KOPT-K1 (cell line): ENCODE measurements at regions not wholly inside any gene's neighbourhood (a gene's known extent, or its start where the extent isn't known, plus 50 kb on each side); places are given as distances from the start of the nearest gene placed in this dataset.
"Not testable (repeated sequence)": the region's sequence is repeated elsewhere in the genome, so short reads cannot be mapped to it uniquely, and the experiment has no call there.

Experiments used
- H3K27ac ChIP-seq: fragments of 200-600 bp; sonication (generic); 2 replicates; pipeline ENCODE4 v1.5.1; 2016; ENCODE audit warnings: antibody characterized with exemption, mild to moderate bottlenecking, low read depth, low read length; ENCODE audit not compliant: poor library complexity, severe bottlenecking
- H3K36me3 ChIP-seq: fragments of 200-600 bp; sonication (generic); 2 replicates; pipeline ENCODE4 v1.5.1; 2017; ENCODE audit warnings: antibody characterized with exemption, mild to moderate bottlenecking, low read length, moderate library complexity; ENCODE audit not compliant: insufficient read depth
- H3K9me3 ChIP-seq: fragments of 200-600 bp; sonication (generic); 2 replicates; pipeline ENCODE4 v1.5.1; 2017; ENCODE audit warnings: antibody characterized with exemption, low read length, mild to moderate bottlenecking; ENCODE audit not compliant: insufficient read depth, poor library complexity, severe bottlenecking

GRCh38 chr18:8980918-8981317 is 121.6 kb upstream of the NDUFV2 start:
- H3K36me3 ChIP-seq = no peaks in the 10 kb centered on the region
- H3K27ac ChIP-seq = no peak overlapping the region
- no peaks in the 10 kb centered on the region for H3K9me3 ChIP-seq

DNA sequence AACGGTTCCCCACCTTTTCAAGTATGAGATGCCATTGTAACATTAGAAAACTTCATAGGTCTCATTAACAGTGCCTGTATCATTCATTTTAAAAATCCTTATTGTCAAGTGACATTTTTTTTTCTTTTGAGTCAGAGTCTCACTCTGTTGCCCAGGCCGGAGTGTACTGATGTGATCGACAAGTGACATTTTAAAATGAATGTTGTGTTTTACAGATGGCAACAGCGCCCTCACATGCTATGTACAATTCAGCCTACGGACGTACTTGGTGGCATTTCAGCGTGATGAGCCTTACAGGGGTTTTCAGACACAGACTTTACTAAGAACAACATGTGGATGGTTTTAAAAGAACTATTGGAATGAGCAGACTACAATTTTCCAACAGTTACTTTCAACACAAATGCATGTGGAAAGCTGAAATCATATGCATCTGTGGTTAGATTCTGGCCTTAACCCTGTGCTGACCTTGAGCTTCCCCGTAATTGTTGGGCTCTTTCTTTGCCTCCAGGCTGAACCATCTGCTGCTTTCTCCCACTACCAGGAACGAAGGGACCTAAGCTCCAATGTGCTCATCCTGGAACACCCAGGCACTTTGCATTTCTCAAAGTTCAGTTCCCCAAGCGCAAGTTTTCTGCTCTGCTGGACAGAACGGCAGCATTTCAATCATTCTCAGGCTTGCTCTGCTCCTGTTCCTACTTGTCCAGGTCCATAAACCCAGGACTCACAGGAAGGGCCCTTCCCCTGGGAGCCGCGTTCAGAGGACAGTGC is 119.9 kb upstream of the NDUFV2 start:
- H3K27ac ChIP-seq = no peak overlapping the region
- no peaks in the 10 kb centered on the region for H3K9me3 ChIP-seq

GRCh38 chr18:8983195-8983594 is 119.3 kb upstream of the NDUFV2 start:
- no peaks in the 10 kb centered on the region for H3K36me3 ChIP-seq
- H3K9me3 ChIP-seq = no peaks in the 10 kb centered on the region
- H3K27ac ChIP-seq = no peak overlapping the region

More for the DNA sequence above, 119.9 kb upstream of the NDUFV2 start:
- H3K36me3 ChIP-seq = no peaks in the 10 kb centered on the region

GRCh38 chr18:8984131-8984721 is 118.3 kb upstream of the NDUFV2 start:
- H3K36me3 ChIP-seq = no peaks in the 10 kb centered on the region
- no peaks in the 10 kb centered on the region for H3K9me3 ChIP-seq
- H3K27ac ChIP-seq = no peak overlapping the region

- Histone ChIP-seq H3K27ac (no peak overlapping the region), H3K9me3 (no peaks in the 10 kb centered on the region), H3K36me3 (no peaks in the 10 kb centered on the region)
These were observed 115.3 kb upstream of the NDUFV2 start for GRCh38 chr18:8987241-8987640.

- no peaks in the 10 kb centered on the region for H3K9me3 ChIP-seq
- no peaks in the 10 kb centered on the region for H3K36me3 ChIP-seq
- no peak overlapping the region for H3K27ac ChIP-seq
These were observed 114.1 kb upstream of the NDUFV2 start for GRCh38 chr18:8988260-8988871.

- H3K9me3 ChIP-seq = no peaks in the 10 kb centered on the region
These were observed 113.5 kb upstream of the NDUFV2 start for GRCh38 chr18:8989017-8989416.

DNA sequence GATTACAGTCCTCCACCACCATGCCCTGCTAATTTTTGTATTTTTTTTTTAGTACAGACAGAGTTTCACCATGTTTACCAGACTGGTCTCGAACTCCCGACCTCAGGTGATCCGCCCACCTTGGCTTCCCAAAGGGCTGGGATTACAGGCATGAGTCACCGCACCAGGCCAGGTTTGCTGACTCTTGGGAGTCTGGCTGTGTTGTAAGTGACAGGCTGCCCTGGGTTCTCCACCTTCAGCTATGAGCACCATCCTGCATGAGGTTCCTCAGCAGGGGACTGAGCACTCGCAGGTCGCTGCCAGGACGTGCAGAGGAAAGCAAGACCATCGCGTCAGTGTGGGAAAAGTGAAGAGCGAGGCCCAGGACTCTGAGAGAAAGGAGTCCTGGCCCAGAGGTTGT is 112.6 kb upstream of the NDUFV2 start:
- Histone ChIP-seq H3K9me3 (no peaks in the 10 kb centered on the region), H3K27ac (no peak overlapping the region), H3K36me3 (no peaks in the 10 kb centered on the region)

More at GRCh38 chr18:8989017-8989416, 113.5 kb upstream of the NDUFV2 start:
- H3K36me3 ChIP-seq = no peaks in the 10 kb centered on the region
- H3K27ac ChIP-seq = no peak overlapping the region

GRCh38 chr18:8990276-8991031 is 112.0 kb upstream of the NDUFV2 start:
- Histone ChIP-seq H3K36me3 (no peaks in the 10 kb centered on the region), H3K27ac (no peak overlapping the region), H3K9me3 (no peaks in the 10 kb centered on the region)

GRCh38 chr18:8991155-8991554 is 111.3 kb upstream of the NDUFV2 start:
- Histone ChIP-seq H3K27ac (no peak overlapping the region), H3K9me3 (no peaks in the 10 kb centered on the region), H3K36me3 (no peaks in the 10 kb centered on the region)

DNA sequence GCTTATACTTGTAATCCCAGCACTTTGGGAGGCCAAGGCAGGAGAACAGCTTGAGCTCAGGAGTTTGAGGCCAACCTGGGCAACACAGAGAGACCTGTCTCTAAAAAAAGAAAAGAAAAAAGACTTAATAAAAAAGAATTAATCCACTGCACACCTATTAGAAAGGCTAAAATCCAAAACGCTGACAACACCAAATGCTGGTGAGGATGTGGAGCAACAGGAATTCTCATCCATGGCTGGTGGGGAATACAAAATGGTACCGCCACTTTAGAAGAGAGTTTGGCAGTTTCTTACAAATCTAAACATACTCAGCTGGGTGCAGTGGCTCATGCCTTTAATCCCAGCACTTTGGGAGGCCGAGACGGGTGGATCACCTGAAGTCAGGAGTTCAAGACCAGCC is 110.0 kb upstream of the NDUFV2 start:
- not testable (repeated sequence) for H3K27ac ChIP-seq, H3K9me3 ChIP-seq, H3K36me3 ChIP-seq

- no peak overlapping the region for H3K27ac ChIP-seq
- H3K36me3 ChIP-seq = no peaks in the 10 kb centered on the region
- no peaks in the 10 kb centered on the region for H3K9me3 ChIP-seq
These were observed 107.9 kb upstream of the NDUFV2 start for GRCh38 chr18:8994603-8995002.

DNA sequence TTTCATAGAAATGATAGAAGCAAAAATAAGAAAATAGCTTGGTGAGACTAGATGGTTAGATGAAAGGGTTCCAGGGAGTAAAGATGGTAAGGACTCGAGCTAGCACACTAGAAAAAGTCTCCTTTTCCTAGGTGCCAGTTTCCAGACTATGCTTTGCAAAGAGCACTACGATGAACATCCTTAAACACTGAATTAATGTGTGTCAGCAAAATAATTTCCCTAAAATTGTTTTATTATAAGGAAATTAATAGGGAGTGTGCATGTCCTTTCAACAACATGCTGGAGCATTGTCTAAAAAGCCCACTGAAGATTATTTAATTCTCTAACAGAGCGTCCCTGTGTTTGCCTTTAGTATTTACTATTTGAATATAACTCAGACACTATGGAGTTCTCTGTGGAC is 107.4 kb upstream of the NDUFV2 start:
- Histone ChIP-seq H3K27ac (no peak overlapping the region), H3K36me3 (no peaks in the 10 kb centered on the region), H3K9me3 (no peaks in the 10 kb centered on the region)

DNA sequence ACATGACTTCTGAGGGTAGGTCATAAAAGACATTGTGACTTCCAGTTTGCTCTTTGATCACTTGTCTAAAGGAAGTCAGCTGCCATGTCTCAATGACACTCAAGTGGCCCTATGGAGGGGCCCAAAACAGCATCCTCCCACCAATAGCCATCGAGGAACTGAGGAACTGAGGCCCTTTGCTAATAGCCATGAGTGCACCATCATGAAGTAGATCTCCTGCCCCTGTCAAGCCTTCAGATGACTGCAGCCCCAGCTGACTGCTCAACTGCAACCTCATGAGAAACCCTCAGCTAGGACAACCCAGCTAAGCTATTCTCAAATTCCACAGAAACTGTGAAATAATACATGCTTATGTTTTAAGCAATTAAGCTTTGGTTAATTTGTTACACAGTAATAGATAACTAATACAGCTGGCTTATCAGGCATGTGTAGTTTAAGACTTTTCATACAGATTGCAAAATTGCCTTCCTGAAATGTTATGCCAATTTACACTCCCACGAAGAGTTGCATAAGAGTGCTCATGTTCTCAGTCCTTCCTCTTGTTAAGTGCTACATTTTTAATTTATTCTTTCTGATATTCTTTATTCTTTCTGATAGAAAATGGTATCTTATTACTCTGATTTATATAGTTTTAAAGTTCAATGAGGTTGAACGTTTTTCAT is 105.6 kb upstream of the NDUFV2 start:
- no peaks in the 10 kb centered on the region for H3K36me3 ChIP-seq
- H3K9me3 ChIP-seq = no peaks in the 10 kb centered on the region
- no peak overlapping the region for H3K27ac ChIP-seq

GRCh38 chr18:8997634-8998033 is 104.9 kb upstream of the NDUFV2 start:
- Histone ChIP-seq H3K9me3 (no peaks in the 10 kb centered on the region), H3K36me3 (no peaks in the 10 kb centered on the region), H3K27ac (no peak overlapping the region)
